ENCODE measurements at regions not wholly inside any gene's neighbourhood (a gene's known extent, or its start where the extent isn't known, plus 50 kb on each side); places are given as distances from the start of the nearest gene placed in this dataset.

DNA sequence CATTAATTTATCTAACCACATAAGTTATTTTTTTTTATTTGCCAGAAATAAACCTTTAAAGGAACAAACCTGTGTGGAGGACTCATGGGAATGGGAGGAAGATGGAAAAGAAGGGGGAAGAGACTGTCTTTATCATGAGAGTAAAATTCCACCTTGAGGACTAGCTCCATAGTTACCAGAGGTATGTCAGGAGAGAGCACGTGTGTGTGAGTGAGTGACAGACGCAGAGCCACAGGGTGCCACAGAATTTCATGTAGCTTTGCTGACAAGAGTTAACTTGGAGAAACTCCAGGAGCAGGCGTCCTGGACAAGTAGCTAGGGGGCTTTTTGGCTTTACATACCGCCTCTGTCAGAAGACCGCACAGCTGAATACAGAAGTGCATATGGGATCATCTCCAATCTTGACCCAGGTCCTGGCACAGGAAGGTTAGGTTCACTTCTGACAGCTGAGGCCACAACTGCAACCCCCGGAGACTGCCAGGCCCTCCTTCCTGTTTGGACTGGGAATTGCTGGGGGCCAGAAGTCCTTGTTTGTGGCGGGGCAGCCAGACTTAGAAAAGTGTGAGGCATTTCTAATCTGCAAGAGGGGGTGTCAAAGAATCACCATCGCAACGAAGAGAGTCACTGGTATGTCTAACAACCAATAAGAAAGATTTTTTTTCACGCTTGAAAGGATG is 197.8 kb upstream of the TPM1 start:
- no peak for DNase-seq (ENCODE audit: low read depth)
- TF ChIP-seq, protein P1, sequence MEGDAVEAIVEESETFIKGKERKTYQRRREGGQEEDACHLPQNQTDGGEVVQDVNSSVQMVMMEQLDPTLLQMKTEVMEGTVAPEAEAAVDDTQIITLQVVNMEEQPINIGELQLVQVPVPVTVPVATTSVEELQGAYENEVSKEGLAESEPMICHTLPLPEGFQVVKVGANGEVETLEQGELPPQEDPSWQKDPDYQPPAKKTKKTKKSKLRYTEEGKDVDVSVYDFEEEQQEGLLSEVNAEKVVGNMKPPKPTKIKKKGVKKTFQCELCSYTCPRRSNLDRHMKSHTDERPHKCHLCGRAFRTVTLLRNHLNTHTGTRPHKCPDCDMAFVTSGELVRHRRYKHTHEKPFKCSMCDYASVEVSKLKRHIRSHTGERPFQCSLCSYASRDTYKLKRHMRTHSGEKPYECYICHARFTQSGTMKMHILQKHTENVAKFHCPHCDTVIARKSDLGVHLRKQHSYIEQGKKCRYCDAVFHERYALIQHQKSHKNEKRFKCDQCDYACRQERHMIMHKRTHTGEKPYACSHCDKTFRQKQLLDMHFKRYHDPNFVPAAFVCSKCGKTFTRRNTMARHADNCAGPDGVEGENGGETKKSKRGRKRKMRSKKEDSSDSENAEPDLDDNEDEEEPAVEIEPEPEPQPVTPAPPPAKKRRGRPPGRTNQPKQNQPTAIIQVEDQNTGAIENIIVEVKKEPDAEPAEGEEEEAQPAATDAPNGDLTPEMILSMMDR (IDR thresholded peaks at IDR 0.05; ENCODE audit: insufficient read depth, low read length, poor library complexity, severe bottlenecking), result no peak

GRCh38 chr15:62845241-62846126 is 197.1 kb upstream of the TPM1 start:
- no peak for DNase-seq (ENCODE audit: low read depth)

More for the DNA sequence above, 197.8 kb upstream of the TPM1 start:
- no peak overlapping the region for H3K4me3 ChIP-seq (ENCODE audit: low read depth, low read length)
- no peaks in the 10 kb centered on the region for H3K27me3 ChIP-seq (ENCODE audit: control insufficient read depth, insufficient read depth, low read length)
- peaks cover 3% of the 10 kb centered on the region for H3K36me3 ChIP-seq (ENCODE audit: control insufficient read depth, insufficient read depth, low read length)

GRCh38 chr15:62846131-62846804 is 196.3 kb upstream of the TPM1 start:
- TF ChIP-seq, protein P1 (IDR thresholded peaks at IDR 0.05; ENCODE audit: insufficient read depth, low read length, poor library complexity, severe bottlenecking), result no peak
- DNase-seq (ENCODE audit: low read depth), result no peak
- H3K27me3 ChIP-seq (ENCODE audit: control insufficient read depth, insufficient read depth, low read length), result no peaks in the 10 kb centered on the region
- no peaks in the 10 kb centered on the region for H3K36me3 ChIP-seq (ENCODE audit: control insufficient read depth, insufficient read depth, low read length)
- no peak overlapping the region for H3K4me3 ChIP-seq (ENCODE audit: low read depth, low read length)

More at GRCh38 chr15:62845241-62846126, 197.1 kb upstream of the TPM1 start:
- no peak overlapping the region for H3K4me3 ChIP-seq (ENCODE audit: low read depth, low read length)
- H3K27me3 ChIP-seq (ENCODE audit: control insufficient read depth, insufficient read depth, low read length), result no peaks in the 10 kb centered on the region
- H3K36me3 ChIP-seq (ENCODE audit: control insufficient read depth, insufficient read depth, low read length), result peaks cover 3% of the 10 kb centered on the region
- TF ChIP-seq, protein P1 (IDR thresholded peaks at IDR 0.05; ENCODE audit: insufficient read depth, low read length, poor library complexity, severe bottlenecking), result no peak

DNA sequence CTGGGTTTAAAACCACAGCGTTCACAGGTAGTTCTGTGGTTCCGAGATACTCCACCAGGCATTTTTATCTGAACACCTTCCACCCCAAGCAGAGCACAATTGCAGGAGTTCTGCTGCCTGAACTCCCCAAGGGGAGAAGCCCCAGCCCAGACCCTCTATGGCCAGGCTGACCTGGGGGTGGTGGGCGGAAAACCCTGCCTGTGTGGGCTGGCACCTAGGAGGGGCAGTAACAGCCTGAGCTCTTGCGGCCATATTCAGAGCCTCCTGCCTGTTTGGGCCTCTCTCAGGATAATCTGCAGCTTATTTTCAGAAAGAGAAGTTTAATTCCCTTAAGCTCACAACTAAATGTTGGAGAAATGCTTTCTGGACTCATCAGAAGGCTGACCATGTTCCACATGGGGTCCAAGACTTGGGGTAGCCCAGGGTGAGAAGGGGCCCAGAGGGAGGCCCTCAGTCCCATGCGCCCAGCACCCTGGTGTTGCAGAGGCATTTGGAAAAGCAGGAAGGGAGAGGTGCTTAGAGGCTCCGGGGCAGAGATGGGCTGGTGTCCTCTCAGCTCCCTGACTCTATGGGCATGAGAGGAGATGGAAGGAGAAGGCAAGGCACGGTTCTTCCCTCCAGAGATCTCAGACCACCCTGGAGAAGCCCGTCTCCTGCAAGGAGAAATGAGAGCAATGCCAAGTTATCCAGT is 195.6 kb upstream of the TPM1 start:
- H3K27me3 ChIP-seq (ENCODE audit: control insufficient read depth, insufficient read depth, low read length), result no peaks in the 10 kb centered on the region
- TF ChIP-seq, protein P1 (IDR thresholded peaks at IDR 0.05; ENCODE audit: insufficient read depth, low read length, poor library complexity, severe bottlenecking), result no peak
- H3K36me3 ChIP-seq (ENCODE audit: control insufficient read depth, insufficient read depth, low read length), result no peaks in the 10 kb centered on the region
- no peak for DNase-seq (ENCODE audit: low read depth)
- no peak overlapping the region for H3K4me3 ChIP-seq (ENCODE audit: low read depth, low read length)

- Histone ChIP-seq H3K4me3 (ENCODE audit: low read depth, low read length) (no peak overlapping the region), H3K36me3 (ENCODE audit: control insufficient read depth, insufficient read depth, low read length) (no peaks in the 10 kb centered on the region), H3K27me3 (ENCODE audit: control insufficient read depth, insufficient read depth, low read length) (no peaks in the 10 kb centered on the region)
- TF ChIP-seq, protein P1 (IDR thresholded peaks at IDR 0.05; ENCODE audit: insufficient read depth, low read length, poor library complexity, severe bottlenecking), result peak; percentile 59
- DNase-seq (ENCODE audit: low read depth), result no peak
These were observed 194.6 kb upstream of the TPM1 start for GRCh38 chr15:62847900-62848489.

Measured in kidney epithelial cell (primary cell).